ENCODE measurements at regions not wholly inside any gene's neighbourhood (a gene's known extent, or its start where the extent isn't known, plus 50 kb on each side); places are given as distances from the start of the nearest gene placed in this dataset.

- no peak for DNase-seq
Measured at GRCh38 chrX:69110116-69110530, 55.1 kb downstream of the PJA1 start.

- DNase-seq = no peak
Measured at GRCh38 chrX:69109706-69110105, 55.5 kb downstream of the PJA1 start.

GRCh38 chrX:69109036-69109663 lies 56.1 kb downstream of the PJA1 start:
- no peak for DNase-seq

GRCh38 chrX:69107747-69108401 lies 57.4 kb downstream of the PJA1 start:
- DNase-seq = no peak

- no peak for DNase-seq
Measured at GRCh38 chrX:69107231-69107739, 58.0 kb downstream of the PJA1 start.

- no peak for DNase-seq
Measured at GRCh38 chrX:69104756-69105434, 60.4 kb downstream of the PJA1 start.

GRCh38 chrX:69103539-69103938 lies 61.7 kb downstream of the PJA1 start:
- DNase-seq = no peak

GRCh38 chrX:69102612-69103194 lies 62.5 kb downstream of the PJA1 start:
- no peak for DNase-seq

GRCh38 chrX:69101683-69102251 lies 63.5 kb downstream of the PJA1 start:
- no peak for DNase-seq

GRCh38 chrX:69100478-69100877 lies 64.8 kb downstream of the PJA1 start:
- no peak for DNase-seq

- DNase-seq = no peak
Measured at GRCh38 chrX:69097451-69098236, 67.6 kb downstream of the PJA1 start.

- no peak for DNase-seq
Measured at GRCh38 chrX:69096963-69097362, 68.3 kb downstream of the PJA1 start.

- DNase-seq = no peak
Measured at GRCh38 chrX:69094977-69095669, 70.1 kb downstream of the PJA1 start.

- DNase-seq = no peak
Measured at GRCh38 chrX:69093960-69094871, 71.0 kb downstream of the PJA1 start.

- DNase-seq = no peak
Measured at GRCh38 chrX:69090022-69090421, 75.2 kb downstream of the PJA1 start.

- DNase-seq = no peak
Measured at GRCh38 chrX:69089203-69089602, 76.0 kb downstream of the PJA1 start.

- DNase-seq = no peak
Measured at GRCh38 chrX:69088171-69088938, 76.9 kb downstream of the PJA1 start.

GRCh38 chrX:69085826-69086225 lies 79.4 kb downstream of the PJA1 start:
- no peak for DNase-seq

GRCh38 chrX:69085151-69085550 lies 80.1 kb downstream of the PJA1 start:
- no peak for DNase-seq

GRCh38 chrX:69083801-69084200 lies 81.5 kb downstream of the PJA1 start:
- no peak for DNase-seq
